ENCODE measurements at regions not wholly inside any gene's neighbourhood (a gene's known extent, or its start where the extent isn't known, plus 50 kb on each side); places are given as distances from the start of the nearest gene placed in this dataset.

DNA sequence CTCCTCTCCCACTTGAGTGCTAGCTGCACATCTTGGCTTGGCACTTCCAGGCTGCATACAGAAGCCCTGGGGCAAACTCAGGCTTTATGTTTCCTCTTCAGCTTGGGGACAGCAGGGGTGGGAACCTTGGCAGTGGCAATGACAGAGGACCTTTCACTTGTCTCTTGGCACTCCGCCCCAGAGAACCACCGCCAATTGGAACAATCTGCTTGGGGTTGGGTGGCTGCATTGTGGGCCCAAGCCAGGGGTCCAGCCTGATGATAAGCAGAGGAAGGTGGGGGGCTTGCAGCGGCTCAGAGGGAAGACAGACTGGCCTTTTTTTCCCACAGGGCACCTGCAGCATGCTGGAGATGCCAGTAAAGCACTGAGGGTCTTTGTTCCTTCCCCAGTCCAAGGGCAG is 179.0 kb upstream of the NMUR2 start:
- TF ChIP-seq CEBPB (IDR thresholded peaks at IDR 0.05), result no peak
- TF ChIP-seq YY1 (IDR thresholded peaks at IDR 0.05; ENCODE audit: low read depth), result no peak
- TF ChIP-seq, protein P1, sequence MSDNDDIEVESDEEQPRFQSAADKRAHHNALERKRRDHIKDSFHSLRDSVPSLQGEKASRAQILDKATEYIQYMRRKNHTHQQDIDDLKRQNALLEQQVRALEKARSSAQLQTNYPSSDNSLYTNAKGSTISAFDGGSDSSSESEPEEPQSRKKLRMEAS (IDR thresholded peaks at IDR 0.05), result no peak
- no peak for TF ChIP-seq NFIC (IDR thresholded peaks at IDR 0.05)
- TF ChIP-seq TEAD4 (IDR thresholded peaks at IDR 0.05), result no peak

DNA sequence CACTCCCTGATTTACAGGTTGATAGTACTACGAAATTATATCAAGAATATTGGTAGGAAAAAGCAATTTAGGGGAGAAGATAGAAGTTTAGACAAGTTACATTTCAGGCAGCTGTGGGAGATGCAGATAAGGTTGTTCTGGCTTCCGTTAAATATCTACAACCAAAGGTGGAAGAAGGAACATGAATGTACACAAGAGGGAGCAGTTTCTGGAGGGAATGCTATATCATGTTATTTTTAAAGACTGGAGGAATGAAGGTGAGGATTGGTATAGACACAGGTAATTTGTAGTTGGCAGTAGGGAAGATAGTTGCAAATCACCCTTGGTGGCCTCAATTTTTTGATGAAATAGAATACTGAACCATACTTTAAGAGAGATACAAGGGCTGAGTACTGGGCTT is 187.3 kb upstream of the NMUR2 start:
- TF ChIP-seq YY1 (IDR thresholded peaks at IDR 0.05; ENCODE audit: low read depth), result no peak
- no peak for TF ChIP-seq TCF12 (IDR thresholded peaks at IDR 0.05; ENCODE audit: low read depth)
- no peak for TF ChIP-seq CEBPB (IDR thresholded peaks at IDR 0.05)
- TF ChIP-seq, protein P2, sequence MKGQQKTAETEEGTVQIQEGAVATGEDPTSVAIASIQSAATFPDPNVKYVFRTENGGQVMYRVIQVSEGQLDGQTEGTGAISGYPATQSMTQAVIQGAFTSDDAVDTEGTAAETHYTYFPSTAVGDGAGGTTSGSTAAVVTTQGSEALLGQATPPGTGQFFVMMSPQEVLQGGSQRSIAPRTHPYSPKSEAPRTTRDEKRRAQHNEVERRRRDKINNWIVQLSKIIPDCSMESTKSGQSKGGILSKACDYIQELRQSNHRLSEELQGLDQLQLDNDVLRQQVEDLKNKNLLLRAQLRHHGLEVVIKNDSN (IDR thresholded peaks at IDR 0.05), result no peak
- no peak for TF ChIP-seq EGR1 (IDR thresholded peaks at IDR 0.05)
- TF ChIP-seq ZBTB7A (IDR thresholded peaks at IDR 0.05; ENCODE audit: low read depth), result no peak
- no peak for TF ChIP-seq TEAD4 (IDR thresholded peaks at IDR 0.05)
- no peak for TF ChIP-seq TAF1 (IDR thresholded peaks at IDR 0.05; ENCODE audit: low read depth)
- TF ChIP-seq FOXM1 (IDR thresholded peaks at IDR 0.05; ENCODE audit: borderline replicate concordance, low read depth), result no peak
- no peak for TF ChIP-seq NFIC (IDR thresholded peaks at IDR 0.05)
- no peak for TF ChIP-seq CREB1 (IDR thresholded peaks at IDR 0.05; ENCODE audit: low read depth)

DNA sequence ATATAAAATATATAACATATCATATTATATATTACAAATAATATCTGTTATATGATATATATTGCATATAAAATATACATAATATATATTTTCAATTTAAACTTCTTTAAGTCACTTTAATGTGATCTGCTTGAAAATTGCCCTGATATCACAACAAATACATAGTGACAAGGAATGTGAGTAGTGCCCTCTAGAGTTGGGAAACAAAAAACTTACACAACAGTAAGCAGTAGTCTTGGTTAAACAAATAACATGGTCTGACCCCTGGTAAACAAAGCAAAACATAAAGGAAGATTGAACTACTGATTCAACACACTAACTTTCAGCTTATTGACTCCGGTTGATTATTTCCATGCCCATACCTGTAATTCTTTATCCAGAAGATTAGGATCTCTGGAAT is 188.3 kb upstream of the NMUR2 start:
- TF ChIP-seq EP300 (IDR thresholded peaks at IDR 0.05; ENCODE audit: borderline replicate concordance) (no peak), YY1 (IDR thresholded peaks at IDR 0.05; ENCODE audit: low read depth) (no peak), CREB1 (IDR thresholded peaks at IDR 0.05; ENCODE audit: low read depth) (no peak), CEBPB (IDR thresholded peaks at IDR 0.05) (no peak), EGR1 (IDR thresholded peaks at IDR 0.05) (no peak), NFIC (IDR thresholded peaks at IDR 0.05) (no peak), RAD21 (IDR thresholded peaks at IDR 0.05; ENCODE audit: low read depth) (no peak), TAF1 (IDR thresholded peaks at IDR 0.05; ENCODE audit: low read depth) (no peak), ZBTB7A (IDR thresholded peaks at IDR 0.05; ENCODE audit: low read depth) (no peak), TEAD4 (IDR thresholded peaks at IDR 0.05) (no peak)
- TF ChIP-seq, protein P1 (IDR thresholded peaks at IDR 0.05), result no peak
- TF ChIP-seq, protein P2 (IDR thresholded peaks at IDR 0.05), result no peak

DNA sequence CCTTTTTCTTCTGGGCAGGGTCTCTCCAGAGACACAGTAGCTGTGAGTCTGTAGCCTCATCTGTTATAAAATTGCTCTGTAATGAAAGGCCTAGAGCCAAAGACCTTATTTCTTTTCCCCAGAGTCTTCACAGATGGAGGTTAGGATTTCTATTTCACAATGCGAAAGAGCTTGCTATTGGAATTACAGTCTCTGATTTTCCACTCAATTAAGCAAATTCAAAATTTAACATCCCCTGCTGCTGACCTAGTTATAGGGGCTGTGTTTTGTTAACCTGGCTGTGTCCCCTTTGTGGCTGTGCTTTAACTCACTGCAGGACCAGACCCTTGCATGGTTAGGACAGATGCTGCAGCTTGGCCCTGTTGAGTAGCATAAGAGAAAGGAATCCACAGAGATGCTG is 190.3 kb upstream of the NMUR2 start:
- TF ChIP-seq RAD21 (IDR thresholded peaks at IDR 0.05; ENCODE audit: low read depth) (no peak), NFIC (IDR thresholded peaks at IDR 0.05) (no peak), EGR1 (IDR thresholded peaks at IDR 0.05) (no peak), TCF12 (IDR thresholded peaks at IDR 0.05; ENCODE audit: low read depth) (no peak), CEBPB (IDR thresholded peaks at IDR 0.05) (no peak), TEAD4 (IDR thresholded peaks at IDR 0.05) (no peak), TAF1 (IDR thresholded peaks at IDR 0.05; ENCODE audit: low read depth) (no peak)
- TF ChIP-seq, protein P2 (IDR thresholded peaks at IDR 0.05), result no peak
- TF ChIP-seq, protein P3, sequence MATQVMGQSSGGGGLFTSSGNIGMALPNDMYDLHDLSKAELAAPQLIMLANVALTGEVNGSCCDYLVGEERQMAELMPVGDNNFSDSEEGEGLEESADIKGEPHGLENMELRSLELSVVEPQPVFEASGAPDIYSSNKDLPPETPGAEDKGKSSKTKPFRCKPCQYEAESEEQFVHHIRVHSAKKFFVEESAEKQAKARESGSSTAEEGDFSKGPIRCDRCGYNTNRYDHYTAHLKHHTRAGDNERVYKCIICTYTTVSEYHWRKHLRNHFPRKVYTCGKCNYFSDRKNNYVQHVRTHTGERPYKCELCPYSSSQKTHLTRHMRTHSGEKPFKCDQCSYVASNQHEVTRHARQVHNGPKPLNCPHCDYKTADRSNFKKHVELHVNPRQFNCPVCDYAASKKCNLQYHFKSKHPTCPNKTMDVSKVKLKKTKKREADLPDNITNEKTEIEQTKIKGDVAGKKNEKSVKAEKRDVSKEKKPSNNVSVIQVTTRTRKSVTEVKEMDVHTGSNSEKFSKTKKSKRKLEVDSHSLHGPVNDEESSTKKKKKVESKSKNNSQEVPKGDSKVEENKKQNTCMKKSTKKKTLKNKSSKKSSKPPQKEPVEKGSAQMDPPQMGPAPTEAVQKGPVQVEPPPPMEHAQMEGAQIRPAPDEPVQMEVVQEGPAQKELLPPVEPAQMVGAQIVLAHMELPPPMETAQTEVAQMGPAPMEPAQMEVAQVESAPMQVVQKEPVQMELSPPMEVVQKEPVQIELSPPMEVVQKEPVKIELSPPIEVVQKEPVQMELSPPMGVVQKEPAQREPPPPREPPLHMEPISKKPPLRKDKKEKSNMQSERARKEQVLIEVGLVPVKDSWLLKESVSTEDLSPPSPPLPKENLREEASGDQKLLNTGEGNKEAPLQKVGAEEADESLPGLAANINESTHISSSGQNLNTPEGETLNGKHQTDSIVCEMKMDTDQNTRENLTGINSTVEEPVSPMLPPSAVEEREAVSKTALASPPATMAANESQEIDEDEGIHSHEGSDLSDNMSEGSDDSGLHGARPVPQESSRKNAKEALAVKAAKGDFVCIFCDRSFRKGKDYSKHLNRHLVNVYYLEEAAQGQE (IDR thresholded peaks at IDR 0.05; ENCODE audit: low read depth), result no peak

DNA sequence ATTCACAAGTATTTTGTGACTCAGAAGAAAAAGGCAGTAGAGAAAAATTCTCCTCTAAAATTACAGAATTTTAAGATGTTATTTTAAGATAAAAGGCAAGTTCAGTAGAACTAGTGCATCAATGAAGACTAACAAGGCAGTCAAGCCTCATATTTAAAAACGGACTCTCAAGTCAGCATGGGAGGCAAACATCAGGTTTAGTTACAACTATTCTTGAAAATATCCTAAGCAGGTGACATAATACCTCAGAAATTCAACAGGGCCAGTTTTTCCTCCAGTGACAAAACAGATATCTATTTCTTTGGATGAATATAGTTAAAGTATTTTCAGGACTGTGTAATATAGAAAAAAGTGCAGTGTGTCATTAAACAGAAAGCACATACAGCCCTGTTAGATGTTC is 194.0 kb upstream of the NMUR2 start:
- TF ChIP-seq RAD21 (IDR thresholded peaks at IDR 0.05; ENCODE audit: low read depth) (no peak), YY1 (IDR thresholded peaks at IDR 0.05; ENCODE audit: low read depth) (no peak), TAF1 (IDR thresholded peaks at IDR 0.05; ENCODE audit: low read depth) (no peak), TCF12 (IDR thresholded peaks at IDR 0.05; ENCODE audit: low read depth) (no peak), TEAD4 (IDR thresholded peaks at IDR 0.05) (no peak), ZBTB7A (IDR thresholded peaks at IDR 0.05; ENCODE audit: low read depth) (no peak), EGR1 (IDR thresholded peaks at IDR 0.05) (no peak), EP300 (IDR thresholded peaks at IDR 0.05; ENCODE audit: borderline replicate concordance) (no peak), CREB1 (IDR thresholded peaks at IDR 0.05; ENCODE audit: low read depth) (no peak), FOXM1 (IDR thresholded peaks at IDR 0.05; ENCODE audit: borderline replicate concordance, low read depth) (no peak), CEBPB (IDR thresholded peaks at IDR 0.05) (no peak), NFIC (IDR thresholded peaks at IDR 0.05) (no peak)
- TF ChIP-seq, protein P2 (IDR thresholded peaks at IDR 0.05), result no peak
- TF ChIP-seq, protein P3 (IDR thresholded peaks at IDR 0.05; ENCODE audit: low read depth), result no peak
- TF ChIP-seq, protein P1 (IDR thresholded peaks at IDR 0.05), result no peak

Data from Ishikawa (cell line).